HS-27A (cell line): ENCODE measurements at regions not wholly inside any gene's neighbourhood (a gene's known extent, or its start where the extent isn't known, plus 50 kb on each side); places are given as distances from the start of the nearest gene placed in this dataset.
"Not testable (repeated sequence)": the region's sequence is repeated elsewhere in the genome, so short reads cannot be mapped to it uniquely, and the experiment has no call there.

Experiments used
- DNase-seq: peaks from one replicate; pipeline ENCODE4 v3.0.0-alpha.2; 2012; ENCODE audit warnings: low read depth, missing footprints

DNA sequence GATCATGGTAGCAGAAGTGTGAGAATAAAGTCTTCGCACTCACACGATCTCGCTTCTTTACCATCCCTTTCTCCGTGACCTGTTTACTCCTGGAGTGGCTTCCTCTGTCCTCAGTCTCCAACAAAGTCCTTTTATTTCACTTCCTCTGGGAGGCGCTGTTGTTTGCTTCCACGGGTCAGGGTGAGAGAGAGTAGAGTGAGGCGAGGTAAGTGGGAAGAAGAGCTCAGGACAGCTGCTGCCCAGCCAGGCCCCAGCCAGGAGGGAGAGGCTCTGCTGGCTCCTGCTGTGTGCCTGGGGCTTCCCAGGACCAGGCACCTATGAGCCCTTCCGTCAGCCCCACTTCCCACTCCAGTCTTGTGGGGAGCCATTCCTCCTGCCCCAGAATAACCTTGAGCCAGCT lies 242.1 kb downstream of the FGF9 start:
- DNase-seq: no peak

- DNase-seq: no peak
Measured at GRCh38 chr13:21917086-21918015, 246.5 kb downstream of the FGF9 start.

- DNase-seq: not testable (repeated sequence)
Measured at GRCh38 chr13:21920802-21921201, 249.9 kb downstream of the FGF9 start.

DNA sequence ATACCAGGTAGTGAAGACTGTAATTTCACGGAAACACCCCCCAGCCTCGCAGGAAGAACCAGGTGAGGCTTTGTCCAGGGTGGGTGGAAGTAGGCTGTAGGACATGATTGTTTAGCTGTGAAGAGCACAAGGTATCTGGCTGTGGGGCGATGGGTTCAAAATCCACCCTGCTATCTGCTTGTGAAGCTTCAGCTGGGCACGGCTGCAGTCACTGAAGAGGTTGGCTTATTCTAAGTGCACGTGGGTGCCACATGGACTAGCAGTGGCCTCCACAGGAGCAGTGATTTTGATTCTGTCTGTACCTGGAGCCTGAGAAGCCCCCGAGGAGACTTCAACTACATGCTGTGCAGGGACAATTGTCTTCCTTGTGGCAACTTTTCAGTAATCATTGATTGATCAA lies 254.1 kb downstream of the FGF9 start:
- no peak for DNase-seq

DNA sequence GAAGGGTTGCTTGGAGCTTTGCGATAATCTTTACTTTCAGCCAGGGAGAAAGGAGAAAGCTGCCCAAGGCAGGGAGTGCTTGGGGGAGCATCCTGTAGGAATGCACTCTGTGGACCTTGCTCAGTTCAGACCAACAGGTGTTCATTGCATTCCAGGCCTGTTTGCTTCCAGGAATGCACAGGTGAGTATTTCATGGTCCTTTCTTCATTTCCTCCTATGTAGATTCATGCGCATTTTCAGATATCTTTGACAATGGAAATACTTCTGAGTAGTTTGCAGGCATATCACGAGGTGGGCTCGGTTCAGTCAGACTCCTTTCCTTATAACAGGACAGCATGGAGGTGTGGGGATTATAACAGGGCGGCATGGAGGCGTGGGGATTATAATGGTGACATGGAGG lies 254.8 kb downstream of the FGF9 start:
- DNase-seq: no peak

DNA sequence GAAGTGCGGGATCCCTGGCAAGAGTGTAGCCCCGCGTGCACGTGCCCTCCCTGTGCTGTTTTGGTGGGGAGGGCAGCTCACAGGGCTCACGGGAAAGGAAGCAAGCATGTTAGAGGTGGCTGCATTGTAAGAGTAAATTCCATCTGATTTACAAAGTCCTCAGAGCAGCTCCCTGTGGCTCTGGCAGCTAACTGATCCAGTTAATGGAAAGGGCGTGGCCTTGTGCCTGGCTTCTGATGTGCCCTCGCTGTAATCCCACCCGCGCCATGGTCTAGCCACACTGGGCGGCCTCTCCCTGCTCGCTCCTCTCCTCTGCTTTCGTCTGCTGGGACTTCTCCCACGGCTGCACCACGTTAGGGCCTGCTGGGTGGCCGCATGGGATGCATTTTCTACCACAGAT lies 258.5 kb downstream of the FGF9 start:
- no peak for DNase-seq

GRCh38 chr13:21930536-21930935 lies 259.7 kb downstream of the FGF9 start:
- DNase-seq: no peak

DNA sequence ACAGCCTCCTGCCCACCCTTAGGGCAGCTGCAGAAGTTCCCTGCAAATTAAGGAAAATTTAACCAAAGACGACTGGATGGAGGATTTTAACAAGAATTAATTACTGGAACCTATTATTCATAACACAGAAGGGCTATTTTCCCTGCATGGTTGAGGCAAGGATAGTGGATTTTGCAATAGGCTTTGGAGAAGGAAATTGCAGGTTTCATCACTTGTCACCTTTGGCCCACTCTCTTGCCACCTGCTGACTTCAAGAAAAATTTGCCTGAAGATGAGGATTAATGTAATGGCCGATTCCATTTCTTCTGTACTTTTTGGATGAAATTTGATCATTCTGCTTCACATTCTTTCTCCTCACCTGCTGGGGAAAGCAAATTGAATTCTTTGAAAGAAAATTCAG lies 261.7 kb downstream of the FGF9 start:
- no peak for DNase-seq

DNA sequence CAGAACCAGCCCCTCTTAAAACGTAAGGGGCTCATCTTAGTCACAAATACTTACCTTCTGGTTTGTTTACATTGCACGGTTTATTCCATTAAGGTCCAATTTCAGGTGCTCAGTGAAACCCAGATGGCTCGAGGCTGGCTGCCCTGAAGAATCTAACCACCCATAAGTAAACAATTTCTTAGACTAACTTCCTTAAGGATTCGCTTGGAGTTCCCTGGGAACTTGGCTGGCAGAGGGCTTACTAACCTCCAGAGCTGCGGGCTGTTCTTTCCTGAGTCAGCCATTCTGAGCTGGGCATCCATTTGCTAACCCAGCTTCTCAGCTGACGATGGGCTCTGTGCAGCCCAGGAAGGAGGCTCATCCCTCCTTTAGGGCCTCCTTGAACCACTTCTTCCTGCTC lies 262.1 kb downstream of the FGF9 start:
- no peak for DNase-seq

GRCh38 chr13:21934284-21934683 lies 263.4 kb downstream of the FGF9 start:
- no peak for DNase-seq

GRCh38 chr13:21936674-21937073 lies 265.8 kb downstream of the FGF9 start:
- DNase-seq: no peak

DNA sequence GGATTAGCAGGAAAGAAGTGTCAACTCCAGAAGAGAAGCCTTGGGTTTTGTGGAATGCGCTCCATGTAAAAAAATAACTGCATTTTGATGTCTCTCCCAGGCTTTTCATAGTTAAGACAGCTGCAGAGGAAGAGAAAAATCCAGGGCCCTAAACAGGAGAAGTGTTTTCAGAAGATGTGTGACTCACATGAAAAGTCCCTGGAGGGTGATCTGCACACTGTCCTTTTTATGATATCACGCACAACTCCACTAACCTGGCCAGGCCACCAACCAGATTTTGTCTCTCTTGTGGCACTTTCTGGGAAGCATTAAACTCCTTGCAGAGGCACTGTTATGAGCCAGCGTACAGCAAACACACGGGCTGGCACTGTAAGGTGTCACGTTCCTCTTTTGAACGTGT lies 267.3 kb downstream of the FGF9 start:
- DNase-seq: no peak

DNA sequence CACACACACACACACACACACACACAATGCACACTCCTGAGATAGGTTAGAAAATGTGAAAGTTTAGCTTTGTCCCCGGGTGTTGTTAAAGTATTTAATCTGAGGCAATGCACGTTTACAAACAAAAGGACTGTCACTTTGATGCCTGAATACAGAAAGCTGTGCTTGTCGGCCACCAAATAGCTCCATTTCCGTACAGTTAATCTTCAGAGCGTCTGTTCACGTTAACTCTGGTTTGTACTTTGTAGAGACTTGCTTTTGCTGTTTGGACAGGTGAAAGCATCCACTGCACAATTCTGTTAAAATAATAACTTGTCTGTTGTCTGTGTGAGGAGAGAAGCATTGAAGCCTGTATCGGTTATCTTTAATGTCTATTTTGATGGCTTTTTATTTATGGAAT lies 267.8 kb downstream of the FGF9 start:
- no peak for DNase-seq

DNA sequence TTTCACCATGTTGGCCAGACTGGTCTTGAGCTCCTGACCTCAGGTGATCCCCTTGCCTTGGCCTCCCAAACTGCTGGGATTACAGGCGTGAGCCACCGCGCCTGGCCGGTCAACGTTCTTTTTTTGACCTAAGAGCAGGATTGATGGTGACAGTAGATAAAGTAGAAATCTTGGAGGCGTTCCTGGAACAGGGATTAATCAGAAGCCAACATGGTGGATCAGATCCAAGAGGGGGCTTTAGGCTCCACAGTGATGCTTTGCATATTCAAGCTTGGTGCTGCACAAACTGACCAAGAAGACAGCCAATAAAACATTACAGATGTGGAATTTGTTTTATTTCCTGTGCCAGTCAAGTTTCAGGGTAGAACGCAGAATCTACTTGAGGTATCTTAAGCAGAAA lies 271.2 kb downstream of the FGF9 start:
- no peak for DNase-seq

DNA sequence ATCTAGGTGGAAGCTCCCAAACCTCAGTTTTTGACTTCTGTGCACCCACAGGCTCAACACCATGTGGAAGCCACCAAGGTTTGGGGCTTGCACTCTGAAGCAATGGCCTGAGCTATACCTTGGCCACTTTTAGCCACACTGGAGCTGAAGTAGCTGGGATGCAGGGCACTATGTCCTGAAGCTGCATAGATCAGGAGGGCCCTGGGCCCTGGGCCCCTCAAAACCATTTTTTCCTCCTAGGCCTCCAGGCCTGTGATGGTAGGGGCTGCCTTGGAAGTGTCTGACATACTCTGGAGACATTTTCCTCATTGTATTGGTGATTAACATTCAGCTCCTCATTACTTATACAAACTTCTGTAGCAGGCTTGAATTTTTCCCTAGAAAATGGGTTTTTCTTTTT lies 273.7 kb downstream of the FGF9 start:
- no peak for DNase-seq

DNA sequence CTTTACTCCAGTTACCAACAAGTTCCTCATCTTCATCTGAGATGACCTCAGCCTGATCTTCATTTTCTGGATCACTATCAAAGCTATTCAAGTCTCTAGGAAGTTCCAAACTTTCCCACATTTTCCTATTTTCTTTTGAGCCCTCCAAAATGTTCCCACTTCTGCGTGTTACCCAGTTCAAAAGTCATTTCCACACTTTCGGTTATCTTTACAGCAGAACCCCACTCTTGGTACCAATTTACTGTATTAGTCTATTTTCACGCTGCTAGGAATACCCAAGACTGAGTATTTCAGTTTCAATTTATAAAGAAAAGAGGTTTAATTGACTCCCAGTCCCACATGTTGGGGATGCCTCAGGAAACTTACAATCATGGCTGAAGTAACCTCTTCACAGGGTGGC lies 274.3 kb downstream of the FGF9 start:
- DNase-seq: no peak

DNA sequence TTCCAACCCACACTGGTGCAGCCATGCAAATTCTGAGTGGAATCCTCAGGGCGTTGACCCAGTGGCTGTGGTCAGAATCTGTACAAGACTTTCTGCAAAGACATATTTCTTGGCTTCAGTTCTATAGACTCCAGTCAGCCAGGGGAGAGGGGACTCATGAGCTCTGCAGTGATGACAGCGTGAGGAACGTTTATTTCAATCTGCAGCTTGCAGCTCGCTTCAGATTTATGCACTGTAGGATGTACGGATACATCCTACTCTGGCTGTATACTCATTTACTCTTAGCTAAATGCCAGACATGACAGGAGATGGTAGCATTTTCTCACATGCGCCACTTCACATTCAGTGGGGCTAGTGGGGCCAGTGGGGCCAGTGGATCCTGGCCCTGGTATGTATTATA lies 276.1 kb downstream of the FGF9 start:
- no peak for DNase-seq

- DNase-seq: no peak
Measured at GRCh38 chr13:21948769-21949474, 278.0 kb downstream of the FGF9 start.

DNA sequence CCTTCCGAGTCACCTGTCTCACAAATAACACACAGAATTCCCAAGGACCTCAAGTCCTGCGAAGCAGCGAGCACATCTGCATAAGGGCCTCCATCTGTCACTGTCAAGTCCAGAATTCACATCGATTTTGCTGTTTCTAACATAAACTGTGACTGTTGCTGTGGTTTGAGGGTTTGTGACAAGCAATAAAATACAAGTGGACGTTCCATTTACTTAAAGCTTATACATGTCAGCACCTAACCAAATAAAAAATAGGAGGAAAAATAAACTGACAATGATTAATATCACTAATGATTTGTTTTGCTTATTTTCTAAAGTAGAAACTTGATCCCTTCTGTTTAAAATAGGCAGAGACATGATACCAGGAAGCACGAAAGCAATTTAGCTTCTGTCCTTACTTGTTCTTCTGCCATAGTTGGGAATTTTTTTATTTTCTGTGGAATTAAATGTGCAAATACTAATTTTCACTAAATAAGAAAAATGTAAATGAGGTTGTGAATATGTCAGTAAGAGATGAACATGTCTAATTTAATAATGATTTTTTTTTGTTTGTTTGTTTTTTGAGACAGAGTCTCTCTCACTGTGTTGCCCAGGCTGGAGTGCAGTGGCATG lies 279.1 kb downstream of the FGF9 start:
- no peak for DNase-seq

- DNase-seq: no peak
Measured at GRCh38 chr13:21956666-21957065, 285.8 kb downstream of the FGF9 start.

GRCh38 chr13:21957833-21958232 lies 287.0 kb downstream of the FGF9 start:
- no peak for DNase-seq

- DNase-seq: no peak
Measured at GRCh38 chr13:21960108-21960507, 289.2 kb downstream of the FGF9 start.

DNA sequence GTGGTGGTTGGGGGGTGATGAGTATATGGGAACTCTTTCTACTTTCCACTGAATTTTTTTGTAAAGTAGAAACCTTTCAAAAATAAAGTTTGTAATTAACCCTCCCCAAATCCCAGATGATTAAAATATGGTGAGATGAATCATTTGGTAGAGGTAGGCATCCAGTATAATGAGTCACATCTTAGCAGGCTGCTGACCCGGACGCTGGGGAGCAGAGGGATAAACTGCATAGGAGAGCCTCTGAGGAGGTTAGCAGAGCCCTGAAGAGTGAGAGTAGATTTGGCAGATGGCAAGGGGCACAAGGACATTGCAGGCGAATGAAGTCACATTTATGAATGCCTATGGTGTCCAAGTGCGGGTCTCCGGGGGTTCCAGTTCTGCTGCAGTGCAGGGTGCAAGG lies 293.8 kb downstream of the FGF9 start:
- DNase-seq: no peak
